SK-N-SH treated with all-trans-retinoic acid at 6 μM for 48 hours (cell line): ENCODE measurements at regions not wholly inside any gene's neighbourhood (a gene's known extent, or its start where the extent isn't known, plus 50 kb on each side); places are given as distances from the start of the nearest gene placed in this dataset.

Experiments
- ARNTL ChIP-seq: fragments of 450-650 bp; formaldehyde crosslinking; IDR thresholded peaks from 2 replicates; pipeline ENCODE4 v1.5.0; 2020; ENCODE audit warnings: low read depth, mild to moderate bottlenecking, moderate library complexity, borderline replicate concordance
- BACH2 ChIP-seq: fragments of 250-450 bp; sonication (Bioruptor Pico); IDR thresholded peaks from 2 replicates; pipeline ENCODE4 v1.9.0; 2021; ENCODE audit warnings: mild to moderate bottlenecking, borderline replicate concordance
- CSDC2 ChIP-seq: fragments of 250-450 bp; sonication (Bioruptor Pico); IDR thresholded peaks from 2 replicates; pipeline ENCODE4 v1.5.0; 2020; ENCODE audit warnings: mild to moderate bottlenecking, moderate library complexity
- GLIS3 ChIP-seq: fragments of 250-450 bp; sonication (Bioruptor Pico); IDR thresholded peaks from 2 replicates; pipeline ENCODE4 v1.5.0; 2020; ENCODE audit warnings: mild to moderate bottlenecking, moderate library complexity
- ISL1 ChIP-seq: fragments of 250-450 bp; sonication (Bioruptor Pico); IDR thresholded peaks from 2 replicates; pipeline ENCODE4 v2.1.2; 2022; ENCODE audit warnings: mild to moderate bottlenecking, moderate library complexity
- RARB ChIP-seq: fragments of 250-450 bp; sonication (Bioruptor Pico); IDR thresholded peaks from 2 replicates; pipeline ENCODE4 v1.8.0; 2021; ENCODE audit warnings: mild to moderate bottlenecking, moderate library complexity
- TCF4 ChIP-seq: fragments of 250-450 bp; sonication (Bioruptor Pico); IDR thresholded peaks from 2 replicates; pipeline ENCODE4 v1.8.0; 2021; ENCODE audit warnings: mild to moderate bottlenecking, moderate library complexity, borderline replicate concordance
- ZC3H10 ChIP-seq: fragments of 250-450 bp; sonication (Bioruptor Pico); IDR thresholded peaks from 2 replicates; pipeline ENCODE4 v1.5.1; 2021; ENCODE audit warnings: mild to moderate bottlenecking, moderate library complexity
- ZFP30 ChIP-seq: fragments of 450-650 bp; formaldehyde crosslinking; IDR thresholded peaks from 2 replicates; pipeline ENCODE4 v1.5.0; 2022; ENCODE audit warnings: mild to moderate bottlenecking, moderate library complexity
- TF ChIP-seq, protein P1 (sequence below): fragments of 250-450 bp; sonication (Bioruptor Pico); IDR thresholded peaks from 2 replicates; pipeline ENCODE4 v1.8.0; 2020; ENCODE audit warnings: mild to moderate bottlenecking, moderate library complexity, borderline replicate concordance
- TF ChIP-seq, protein P2 (sequence below): fragments of 250-450 bp; sonication (Bioruptor Pico); IDR thresholded peaks from 2 replicates; pipeline ENCODE4 v1.5.1; 2020; ENCODE audit warnings: low read depth, mild to moderate bottlenecking, moderate library complexity

GRCh38 chr3:95438274-95438673, 1375.4 kb downstream of the NSUN3 start:
- TF ChIP-seq CSDC2 (no peak), ARNTL (no peak), RARB (CRISPR knock-in tag) (no peak), ZC3H10 (CRISPR knock-in tag) (no peak), ISL1 (CRISPR knock-in tag) (no peak), GLIS3 (no peak), ZFP30 (CRISPR knock-in tag) (no peak), BACH2 (CRISPR knock-in tag) (no peak), TCF4 (CRISPR knock-in tag) (no peak)
- TF ChIP-seq, protein P1, sequence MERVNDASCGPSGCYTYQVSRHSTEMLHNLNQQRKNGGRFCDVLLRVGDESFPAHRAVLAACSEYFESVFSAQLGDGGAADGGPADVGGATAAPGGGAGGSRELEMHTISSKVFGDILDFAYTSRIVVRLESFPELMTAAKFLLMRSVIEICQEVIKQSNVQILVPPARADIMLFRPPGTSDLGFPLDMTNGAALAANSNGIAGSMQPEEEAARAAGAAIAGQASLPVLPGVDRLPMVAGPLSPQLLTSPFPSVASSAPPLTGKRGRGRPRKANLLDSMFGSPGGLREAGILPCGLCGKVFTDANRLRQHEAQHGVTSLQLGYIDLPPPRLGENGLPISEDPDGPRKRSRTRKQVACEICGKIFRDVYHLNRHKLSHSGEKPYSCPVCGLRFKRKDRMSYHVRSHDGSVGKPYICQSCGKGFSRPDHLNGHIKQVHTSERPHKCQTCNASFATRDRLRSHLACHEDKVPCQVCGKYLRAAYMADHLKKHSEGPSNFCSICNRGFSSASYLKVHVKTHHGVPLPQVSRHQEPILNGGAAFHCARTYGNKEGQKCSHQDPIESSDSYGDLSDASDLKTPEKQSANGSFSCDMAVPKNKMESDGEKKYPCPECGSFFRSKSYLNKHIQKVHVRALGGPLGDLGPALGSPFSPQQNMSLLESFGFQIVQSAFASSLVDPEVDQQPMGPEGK = no peak
- TF ChIP-seq, protein P2, sequence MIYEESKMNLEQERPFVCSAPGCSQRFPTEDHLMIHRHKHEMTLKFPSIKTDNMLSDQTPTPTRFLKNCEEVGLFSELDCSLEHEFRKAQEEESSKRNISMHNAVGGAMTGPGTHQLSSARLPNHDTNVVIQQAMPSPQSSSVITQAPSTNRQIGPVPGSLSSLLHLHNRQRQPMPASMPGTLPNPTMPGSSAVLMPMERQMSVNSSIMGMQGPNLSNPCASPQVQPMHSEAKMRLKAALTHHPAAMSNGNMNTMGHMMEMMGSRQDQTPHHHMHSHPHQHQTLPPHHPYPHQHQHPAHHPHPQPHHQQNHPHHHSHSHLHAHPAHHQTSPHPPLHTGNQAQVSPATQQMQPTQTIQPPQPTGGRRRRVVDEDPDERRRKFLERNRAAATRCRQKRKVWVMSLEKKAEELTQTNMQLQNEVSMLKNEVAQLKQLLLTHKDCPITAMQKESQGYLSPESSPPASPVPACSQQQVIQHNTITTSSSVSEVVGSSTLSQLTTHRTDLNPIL (CRISPR knock-in tag) = no peak
